ENCODE measurements at regions not wholly inside any gene's neighbourhood (a gene's known extent, or its start where the extent isn't known, plus 50 kb on each side); places are given as distances from the start of the nearest gene placed in this dataset.

GRCh38 chr18:35818353-35818667 is 154.2 kb upstream of the RMP24 start:
- TF ChIP-seq, protein P1, sequence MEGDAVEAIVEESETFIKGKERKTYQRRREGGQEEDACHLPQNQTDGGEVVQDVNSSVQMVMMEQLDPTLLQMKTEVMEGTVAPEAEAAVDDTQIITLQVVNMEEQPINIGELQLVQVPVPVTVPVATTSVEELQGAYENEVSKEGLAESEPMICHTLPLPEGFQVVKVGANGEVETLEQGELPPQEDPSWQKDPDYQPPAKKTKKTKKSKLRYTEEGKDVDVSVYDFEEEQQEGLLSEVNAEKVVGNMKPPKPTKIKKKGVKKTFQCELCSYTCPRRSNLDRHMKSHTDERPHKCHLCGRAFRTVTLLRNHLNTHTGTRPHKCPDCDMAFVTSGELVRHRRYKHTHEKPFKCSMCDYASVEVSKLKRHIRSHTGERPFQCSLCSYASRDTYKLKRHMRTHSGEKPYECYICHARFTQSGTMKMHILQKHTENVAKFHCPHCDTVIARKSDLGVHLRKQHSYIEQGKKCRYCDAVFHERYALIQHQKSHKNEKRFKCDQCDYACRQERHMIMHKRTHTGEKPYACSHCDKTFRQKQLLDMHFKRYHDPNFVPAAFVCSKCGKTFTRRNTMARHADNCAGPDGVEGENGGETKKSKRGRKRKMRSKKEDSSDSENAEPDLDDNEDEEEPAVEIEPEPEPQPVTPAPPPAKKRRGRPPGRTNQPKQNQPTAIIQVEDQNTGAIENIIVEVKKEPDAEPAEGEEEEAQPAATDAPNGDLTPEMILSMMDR (IDR thresholded peaks at IDR 0.05) = no peak
- no peak for TF ChIP-seq POLR2A (IDR thresholded peaks at IDR 0.05)

Measured in heart left ventricle (tissue), 13 donors.